CD4-positive, alpha-beta memory T cell (primary cell): ENCODE measurements at regions not wholly inside any gene's neighbourhood (a gene's known extent, or its start where the extent isn't known, plus 50 kb on each side); places are given as distances from the start of the nearest gene placed in this dataset.

Experiments used
- CTCF ChIA-PET: fragments of 350-600 bp; sonication (Branson Sonifier 250); formaldehyde crosslinking; loops from one replicate; lab custom pipeline; 2021; ENCODE audit warnings: inconsistent platforms; ENCODE audit not compliant: partially characterized antibody; lab: Charles Lee
- POLR2A ChIA-PET: fragments of 350-600 bp; sonication (Branson Sonifier 250); formaldehyde crosslinking; loops from one replicate; lab custom pipeline; 2021; ENCODE audit not compliant: partially characterized antibody; lab: Charles Lee
- DNase-seq, 5 donors: peaks; one replicate each; pipeline versions ENCODE4 v3.0.0 to v3.0.0-alpha.2; 2020 to 2022; ENCODE audit warnings: mixed read lengths in 1 of 5
- H3K27ac ChIP-seq: one replicate; pipeline ENCODE4 v1.7.0; 2013; ENCODE audit warnings: low read depth, low read length
- H3K27me3 ChIP-seq: 2 replicates; pipeline ENCODE4 v1.7.0; 2013; ENCODE audit warnings: mild to moderate bottlenecking, low read length, moderate library complexity; ENCODE audit not compliant: insufficient read depth
- H3K36me3 ChIP-seq: 2 replicates; pipeline ENCODE4 v1.7.0; 2013; ENCODE audit warnings: mild to moderate bottlenecking, low read length, moderate library complexity; ENCODE audit not compliant: insufficient read depth
- H3K4me1 ChIP-seq: 2 replicates; pipeline ENCODE4 v1.7.0; 2013; ENCODE audit warnings: mild to moderate bottlenecking, low read length, moderate library complexity; ENCODE audit not compliant: insufficient read depth
- H3K4me3 ChIP-seq, 2 donors: one replicate each; pipeline ENCODE4 v1.7.0; 2013; ENCODE audit warnings: low read length in 2 of 2, mild to moderate bottlenecking in 1 of 2
- H3K9me3 ChIP-seq, 2 donors: one replicate each; pipeline ENCODE4 v1.7.0; 2013; ENCODE audit warnings: low read length in 2 of 2, control low read depth in 1 of 2; ENCODE audit not compliant: control insufficient read depth in 1 of 2
- H3K27ac Mint-ChIP-seq, 7 donors: one replicate each; pipeline ENCODE4 v1.8.0; 2020 to 2021; ENCODE audit warnings: mixed read lengths in 7 of 7, mild to moderate bottlenecking in 6 of 7, inconsistent platforms in 3 of 7, moderate library complexity in 3 of 7
- H3K27me3 Mint-ChIP-seq, 2 donors: one replicate each; pipeline ENCODE4 v1.8.0; 2020 to 2021; ENCODE audit warnings: mixed read lengths in 2 of 2
- H3K36me3 Mint-ChIP-seq, 2 donors: one replicate each; pipeline ENCODE4 v1.8.0; 2020 to 2021; ENCODE audit warnings: mixed read lengths in 2 of 2, inconsistent platforms in 1 of 2, mild to moderate bottlenecking in 1 of 2
- H3K4me1 Mint-ChIP-seq, 4 donors: one replicate each; pipeline ENCODE4 v1.8.0; 2020 to 2021; ENCODE audit warnings: mixed read lengths in 4 of 4, mild to moderate bottlenecking in 1 of 4
- H3K4me3 Mint-ChIP-seq, 8 donors: one replicate each; pipeline ENCODE4 v1.8.0; 2020 to 2021; ENCODE audit warnings: mixed read lengths in 8 of 8, mild to moderate bottlenecking in 7 of 8, moderate library complexity in 6 of 8, inconsistent platforms in 3 of 8
- H3K9me3 Mint-ChIP-seq, 8 donors: one replicate each; pipeline ENCODE4 v1.8.0; 2020 to 2021; ENCODE audit warnings: mixed read lengths in 8 of 8, mild to moderate bottlenecking in 5 of 8, inconsistent platforms in 3 of 8, moderate library complexity in 1 of 8
- intact Hi-C: fragments of 100-400 bp; cut with micrococcal nuclease; formaldehyde crosslinking; loops from one replicate; pipeline ENCODE4 v1.15.1; 2023

GRCh38 chr10:71065659-71066058 lies 146.7 kb upstream of the UNC5B start:
- Mint-ChIP-seq H3K36me3 (no peaks in the 10 kb centered on the region), H3K4me1 (no peaks in the 10 kb centered on the region), H3K27me3 (peaks cover 0 to 2% of the 10 kb centered on the region in 2 donors), H3K4me3 (no peak overlapping the region), H3K27ac (no peak overlapping the region), H3K9me3 (peaks cover 0 to 2% (median 0%) of the 10 kb centered on the region in 8 donors)
- Histone ChIP-seq H3K4me1 (no peaks in the 10 kb centered on the region), H3K36me3 (no peaks in the 10 kb centered on the region), H3K27ac (no peak overlapping the region), H3K4me3 (no peak overlapping the region), H3K27me3 (no peaks in the 10 kb centered on the region), H3K9me3 (no peaks in the 10 kb centered on the region)
- ChIA-PET CTCF (no interaction called here), POLR2A (no interaction called here)
- DNase-seq, result no peak
- intact Hi-C loops, result no loop called here

- no peaks in the 10 kb centered on the region for H3K9me3 ChIP-seq
- no peak for DNase-seq
- POLR2A ChIA-PET, result no interaction called here
- H3K4me1 ChIP-seq, result no peaks in the 10 kb centered on the region
- no peak overlapping the region for H3K4me3 ChIP-seq
- Mint-ChIP-seq H3K27ac (no peak overlapping the region), H3K9me3 (peaks cover 0 to 2% (median 0%) of the 10 kb centered on the region in 8 donors), H3K4me1 (no peaks in the 10 kb centered on the region), H3K4me3 (no peak overlapping the region), H3K27me3 (peaks cover 4 to 5% of the 10 kb centered on the region in 2 donors), H3K36me3 (no peaks in the 10 kb centered on the region)
- CTCF ChIA-PET, result no interaction called here
- H3K27me3 ChIP-seq, result no peaks in the 10 kb centered on the region
- H3K27ac ChIP-seq, result no peak overlapping the region
- intact Hi-C loops, result no loop called here
- H3K36me3 ChIP-seq, result no peaks in the 10 kb centered on the region
Measured at GRCh38 chr10:71066600-71066999, 145.8 kb upstream of the UNC5B start.

- Histone ChIP-seq H3K36me3 (no peaks in the 10 kb centered on the region), H3K4me1 (no peaks in the 10 kb centered on the region), H3K27me3 (no peaks in the 10 kb centered on the region), H3K27ac (no peak overlapping the region), H3K4me3 (no peak overlapping the region), H3K9me3 (no peaks in the 10 kb centered on the region)
- no peak overlapping the region for H3K4me3 Mint-ChIP-seq
- POLR2A ChIA-PET, result no interaction called here
- H3K36me3 Mint-ChIP-seq, result no peaks in the 10 kb centered on the region
- no peak for DNase-seq
- H3K9me3 Mint-ChIP-seq, result peaks cover 0 to 2% (median 0%) of the 10 kb centered on the region in 8 donors
- CTCF ChIA-PET, result no interaction called here
- H3K4me1 Mint-ChIP-seq, result no peaks in the 10 kb centered on the region
- intact Hi-C loops, result no loop called here
- peaks cover 4 to 12% of the 10 kb centered on the region in 2 donors for H3K27me3 Mint-ChIP-seq
- no peak overlapping the region for H3K27ac Mint-ChIP-seq
Measured at GRCh38 chr10:71067098-71067740, 145.2 kb upstream of the UNC5B start.

- Mint-ChIP-seq H3K27me3 (peaks cover 4 to 12% of the 10 kb centered on the region in 2 donors), H3K4me3 (no peak overlapping the region), H3K4me1 (no peaks in the 10 kb centered on the region), H3K9me3 (peaks cover 0 to 2% (median 0%) of the 10 kb centered on the region in 8 donors), H3K36me3 (no peaks in the 10 kb centered on the region), H3K27ac (no peak overlapping the region)
- H3K4me1 ChIP-seq, result no peaks in the 10 kb centered on the region
- intact Hi-C loops, result no loop called here
- no peak overlapping the region for H3K4me3 ChIP-seq
- ChIA-PET CTCF (no interaction called here), POLR2A (no interaction called here)
- no peak for DNase-seq
- no peaks in the 10 kb centered on the region for H3K27me3 ChIP-seq
- H3K36me3 ChIP-seq, result no peaks in the 10 kb centered on the region
- H3K27ac ChIP-seq, result no peak overlapping the region
- no peaks in the 10 kb centered on the region for H3K9me3 ChIP-seq
Measured at GRCh38 chr10:71068861-71069271, 143.5 kb upstream of the UNC5B start.

GRCh38 chr10:71069909-71070666 lies 142.3 kb upstream of the UNC5B start:
- Histone ChIP-seq H3K27ac (no peak overlapping the region), H3K27me3 (no peaks in the 10 kb centered on the region), H3K9me3 (no peaks in the 10 kb centered on the region), H3K4me3 (no peak overlapping the region), H3K36me3 (no peaks in the 10 kb centered on the region), H3K4me1 (no peaks in the 10 kb centered on the region)
- Mint-ChIP-seq H3K27ac (no peak overlapping the region), H3K36me3 (no peaks in the 10 kb centered on the region), H3K4me3 (no peak overlapping the region), H3K4me1 (no peaks in the 10 kb centered on the region), H3K9me3 (no peaks in the 10 kb centered on the region), H3K27me3 (peaks cover 2 to 12% of the 10 kb centered on the region in 2 donors)
- DNase-seq, result no peak
- ChIA-PET CTCF (no interaction called here), POLR2A (no interaction called here)
- intact Hi-C loops, result no loop called here

GRCh38 chr10:71070741-71071140 lies 141.6 kb upstream of the UNC5B start:
- intact Hi-C loops, result no loop called here
- no peak for DNase-seq
- Histone ChIP-seq H3K27ac (no peak overlapping the region), H3K4me3 (no peak overlapping the region), H3K4me1 (no peaks in the 10 kb centered on the region), H3K9me3 (no peaks in the 10 kb centered on the region), H3K27me3 (no peaks in the 10 kb centered on the region), H3K36me3 (no peaks in the 10 kb centered on the region)
- Mint-ChIP-seq H3K27me3 (peaks cover 2 to 12% of the 10 kb centered on the region in 2 donors), H3K36me3 (no peaks in the 10 kb centered on the region), H3K27ac (no peak overlapping the region), H3K4me1 (no peaks in the 10 kb centered on the region), H3K9me3 (no peaks in the 10 kb centered on the region), H3K4me3 (no peak overlapping the region)
- POLR2A ChIA-PET, result no interaction called here
- CTCF ChIA-PET, result no interaction called here

- POLR2A ChIA-PET, result no interaction called here
- H3K27ac Mint-ChIP-seq, result no peak overlapping the region
- intact Hi-C loops, result no loop called here
- no peaks in the 10 kb centered on the region for H3K9me3 ChIP-seq
- H3K9me3 Mint-ChIP-seq, result no peaks in the 10 kb centered on the region
- no peaks in the 10 kb centered on the region for H3K4me1 Mint-ChIP-seq
- H3K27me3 Mint-ChIP-seq, result peaks cover 2 to 12% of the 10 kb centered on the region in 2 donors
- no peak overlapping the region for H3K4me3 Mint-ChIP-seq
- no peaks in the 10 kb centered on the region for H3K36me3 ChIP-seq
- H3K27me3 ChIP-seq, result no peaks in the 10 kb centered on the region
- H3K27ac ChIP-seq, result no peak overlapping the region
- no peak overlapping the region for H3K4me3 ChIP-seq
- CTCF ChIA-PET, result no interaction called here
- H3K4me1 ChIP-seq, result no peaks in the 10 kb centered on the region
- no peaks in the 10 kb centered on the region for H3K36me3 Mint-ChIP-seq
- no peak for DNase-seq
Measured at GRCh38 chr10:71072131-71072822, 140.1 kb upstream of the UNC5B start.
